Eye (tissue), 1 donor: ENCODE measurements at regions not wholly inside any gene's neighbourhood (a gene's known extent, or its start where the extent isn't known, plus 50 kb on each side); places are given as distances from the start of the nearest gene placed in this dataset.

ENCODE experiments used
- DNase-seq: peaks from one replicate; pipeline ENCODE4 v3.0.0-alpha.2; 2015

DNA sequence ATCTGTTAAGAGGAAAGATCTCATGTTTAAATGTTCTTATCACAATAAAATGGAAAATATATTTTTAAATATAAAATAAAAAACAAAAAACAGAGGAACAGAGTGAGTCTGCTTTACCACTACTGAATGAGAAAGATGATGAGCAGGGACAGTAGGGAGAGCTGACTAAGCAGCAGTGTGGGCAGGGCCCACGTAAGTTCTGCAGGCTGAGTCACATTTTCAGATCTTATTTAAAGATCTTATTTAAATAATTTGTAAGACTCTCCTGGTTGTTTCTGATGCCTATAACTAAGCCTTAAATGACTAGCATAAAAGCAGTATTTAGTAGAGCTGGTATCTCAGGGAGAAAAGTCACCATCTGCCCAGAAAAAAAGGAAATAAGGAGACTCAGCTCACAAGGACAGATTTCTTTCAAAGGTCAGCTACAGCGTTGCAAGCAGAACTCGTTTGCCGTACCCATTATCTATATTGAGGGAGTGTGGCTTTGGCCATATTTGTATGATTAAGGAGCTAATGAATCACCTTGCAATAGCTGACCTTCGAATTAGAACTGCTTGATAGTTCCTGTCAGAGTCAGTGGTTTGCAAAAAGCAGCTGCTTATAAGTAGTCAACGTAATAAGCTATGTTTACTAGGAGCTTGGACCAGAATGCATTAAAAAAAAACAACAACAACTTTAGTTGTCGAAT lies 322.1 kb upstream of the CHAC2 start:
- DNase-seq, result no peak

DNA sequence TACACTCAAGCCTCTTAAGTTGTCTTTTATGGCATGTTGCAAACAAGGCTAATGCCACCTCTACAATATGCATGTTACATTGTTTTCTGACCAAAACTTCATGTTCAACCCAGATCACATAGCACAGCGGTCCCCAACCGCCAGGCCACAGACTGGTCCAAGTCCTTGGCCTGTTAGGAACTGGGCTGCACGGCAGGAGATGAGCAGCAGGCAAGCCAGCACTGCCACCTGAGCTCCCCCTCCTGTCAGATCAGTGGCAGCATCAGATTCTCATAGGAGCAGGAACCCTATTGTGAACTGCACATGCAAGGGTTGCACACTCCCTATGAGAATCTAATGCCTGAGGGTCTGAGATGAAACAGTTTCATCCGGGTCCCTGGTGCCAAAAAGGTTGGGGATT lies 324.8 kb upstream of the CHAC2 start:
- DNase-seq, result no peak

DNA sequence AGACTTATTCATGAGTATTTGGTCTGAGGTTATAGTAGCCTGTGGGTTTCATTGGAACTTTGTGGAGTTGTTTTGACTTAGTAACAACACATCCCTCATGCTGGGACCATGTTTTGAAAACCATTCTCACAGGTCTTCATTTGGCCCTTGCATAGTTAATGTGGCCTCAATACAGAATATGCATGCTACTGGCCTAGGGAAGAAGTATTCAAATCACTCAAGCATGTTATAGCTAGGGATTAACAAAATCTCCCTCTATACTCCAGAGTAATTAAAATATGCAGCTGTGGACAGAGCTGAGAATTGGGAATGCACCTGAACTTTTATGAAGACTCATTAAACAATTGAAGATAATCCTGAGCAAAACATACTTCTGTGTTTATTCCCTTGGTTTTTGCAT lies 325.5 kb upstream of the CHAC2 start:
- DNase-seq, result no peak

DNA sequence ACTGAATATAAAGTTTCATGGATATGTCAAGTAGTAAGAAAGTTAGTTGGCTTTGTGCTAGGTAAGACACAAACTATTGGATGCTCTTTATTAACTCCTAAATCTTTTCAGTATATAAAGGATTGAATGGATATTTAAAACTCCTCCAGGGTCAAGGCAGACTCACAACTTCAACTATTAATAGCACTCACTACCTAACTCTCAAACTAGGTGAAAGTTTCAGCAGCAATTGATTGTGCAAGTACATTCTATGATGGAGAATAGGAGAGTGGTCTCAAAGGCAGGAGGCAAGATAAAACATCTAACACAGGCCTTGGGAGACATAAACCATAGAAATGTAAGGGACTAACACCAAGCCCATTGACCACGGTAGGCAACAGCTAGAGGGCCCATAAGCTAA lies 328.9 kb upstream of the CHAC2 start:
- DNase-seq, result no peak

DNA sequence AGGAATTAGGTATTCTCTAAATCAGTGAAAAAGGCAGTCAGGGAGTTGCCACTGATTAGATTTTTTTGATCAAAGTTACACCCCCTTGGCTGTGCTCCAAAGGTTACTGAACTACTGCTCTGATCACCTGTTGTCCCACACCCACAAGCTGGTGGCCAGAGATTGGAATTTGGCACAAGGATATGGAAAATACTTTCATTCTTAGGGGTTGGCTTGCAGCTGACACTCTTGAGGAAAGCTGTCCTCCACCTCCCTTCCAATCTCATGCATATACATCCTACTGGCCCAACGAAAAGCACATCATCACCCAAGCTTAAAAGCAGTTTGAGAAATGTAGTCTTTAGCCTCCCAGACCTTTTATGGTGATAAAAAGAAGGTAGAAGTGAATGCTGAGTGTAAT lies 329.5 kb upstream of the CHAC2 start:
- DNase-seq, result no peak

DNA sequence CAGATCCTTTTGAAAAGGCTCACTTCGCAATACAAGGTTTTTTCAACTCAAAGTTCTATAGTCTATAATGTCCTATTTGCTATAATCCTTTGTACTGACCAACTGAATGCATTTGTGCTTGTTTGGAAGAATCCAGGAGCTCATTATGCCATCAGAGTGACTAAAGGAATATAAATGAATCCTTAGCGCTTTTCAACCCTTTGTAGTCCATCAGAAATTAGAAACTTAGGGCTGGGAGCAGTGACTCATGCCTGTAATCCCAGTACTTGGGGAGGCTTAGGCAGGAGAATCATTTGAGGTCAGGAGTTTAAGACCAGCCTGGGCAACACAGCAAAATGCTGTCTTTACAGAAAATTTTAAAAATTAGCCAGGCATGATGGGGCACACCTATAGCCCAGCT lies 330.2 kb upstream of the CHAC2 start:
- DNase-seq, result no peak

DNA sequence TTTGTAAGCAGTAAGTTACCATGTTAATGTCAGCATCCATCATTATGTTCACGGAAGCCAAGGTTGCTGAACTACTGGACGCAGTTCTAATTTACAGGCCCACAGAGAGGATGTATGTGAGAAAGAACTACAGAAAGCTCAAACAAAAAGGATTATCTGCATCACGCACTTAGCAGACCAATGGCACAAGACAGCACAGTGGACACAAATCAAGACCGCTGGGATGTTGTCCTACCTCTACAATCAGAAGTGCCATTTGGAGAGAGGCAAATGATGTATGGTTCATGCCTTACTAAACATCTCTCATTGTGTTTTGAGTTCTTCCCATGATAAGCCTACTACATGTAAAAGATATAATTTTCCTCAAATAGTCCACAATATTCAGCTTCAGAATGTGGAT lies 330.7 kb upstream of the CHAC2 start:
- DNase-seq, result no peak

DNA sequence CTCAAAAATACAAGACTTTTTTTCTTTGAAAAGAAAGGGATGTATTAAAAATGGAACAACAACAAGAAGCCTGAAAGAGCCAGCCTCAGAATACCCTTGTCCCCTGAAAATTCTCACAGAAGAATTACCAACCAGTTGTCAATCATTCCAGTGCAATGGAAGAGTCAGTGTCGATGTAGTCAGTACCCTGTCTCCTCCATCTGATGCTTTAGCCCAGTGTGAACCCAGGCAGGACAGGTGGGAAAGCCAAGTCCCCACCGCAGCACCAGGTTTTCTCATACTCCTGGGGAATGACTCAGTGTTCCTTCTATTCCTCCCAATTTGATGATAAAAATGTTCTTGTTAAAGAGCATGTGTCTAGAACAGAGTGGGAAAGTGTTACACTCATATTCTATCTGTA lies 332.0 kb upstream of the CHAC2 start:
- no peak for DNase-seq

DNA sequence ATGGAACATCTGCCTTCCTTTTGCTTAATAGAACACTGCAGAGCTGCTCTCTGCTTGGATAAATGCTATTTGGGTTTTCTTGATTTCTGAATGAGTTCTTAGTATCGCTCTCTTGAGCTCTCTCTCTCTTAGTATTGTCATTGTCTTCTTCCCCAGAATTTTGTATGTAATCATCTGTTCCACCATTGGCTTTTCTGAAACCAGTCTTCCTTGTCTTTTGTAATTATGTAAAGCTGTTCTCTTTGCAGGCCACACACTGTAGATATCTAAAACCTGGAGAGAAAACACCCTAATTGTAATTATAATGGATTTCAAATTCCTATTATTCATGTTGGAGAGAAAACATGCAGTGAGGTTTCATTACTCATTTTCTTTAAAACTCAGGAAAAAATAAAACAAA lies 333.1 kb upstream of the CHAC2 start:
- DNase-seq, result no peak

DNA sequence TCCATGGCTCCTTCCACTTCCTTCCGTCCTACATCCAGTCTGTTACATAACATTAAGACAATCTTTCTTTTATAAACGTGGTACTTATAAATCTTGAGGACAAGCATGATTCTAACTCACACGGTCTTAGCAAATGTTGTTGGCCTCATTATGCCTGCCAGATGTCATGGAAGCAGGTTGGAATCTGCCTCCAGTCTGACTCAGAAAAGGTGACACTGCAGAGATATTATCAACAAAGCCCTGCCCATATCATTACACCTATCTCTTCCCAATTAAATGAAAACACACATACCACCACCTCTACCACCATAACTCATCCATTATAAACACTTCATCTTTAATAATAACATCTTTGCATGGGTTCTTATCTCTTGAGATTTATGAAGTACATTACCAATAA lies 334.7 kb upstream of the CHAC2 start:
- DNase-seq, result no peak

DNA sequence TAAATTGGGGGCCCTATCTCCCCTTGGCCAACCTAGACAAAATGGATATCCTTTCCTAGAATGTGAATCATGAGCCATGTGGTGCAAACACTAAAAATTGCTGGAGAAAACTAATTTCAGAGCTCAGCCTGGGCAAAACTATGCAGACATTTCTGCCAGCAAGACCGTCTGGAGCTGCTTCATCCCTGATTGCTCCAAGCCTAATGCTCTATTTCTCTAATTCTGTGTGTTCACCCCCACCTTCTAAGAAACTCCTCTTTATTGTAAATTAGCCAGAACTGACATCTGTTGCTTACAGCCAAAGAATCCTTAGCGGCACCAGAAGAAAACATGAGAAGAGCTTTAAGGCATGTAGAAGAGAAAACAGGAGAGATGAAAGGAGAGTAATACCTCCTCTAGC lies 337.7 kb upstream of the CHAC2 start:
- no peak for DNase-seq

DNA sequence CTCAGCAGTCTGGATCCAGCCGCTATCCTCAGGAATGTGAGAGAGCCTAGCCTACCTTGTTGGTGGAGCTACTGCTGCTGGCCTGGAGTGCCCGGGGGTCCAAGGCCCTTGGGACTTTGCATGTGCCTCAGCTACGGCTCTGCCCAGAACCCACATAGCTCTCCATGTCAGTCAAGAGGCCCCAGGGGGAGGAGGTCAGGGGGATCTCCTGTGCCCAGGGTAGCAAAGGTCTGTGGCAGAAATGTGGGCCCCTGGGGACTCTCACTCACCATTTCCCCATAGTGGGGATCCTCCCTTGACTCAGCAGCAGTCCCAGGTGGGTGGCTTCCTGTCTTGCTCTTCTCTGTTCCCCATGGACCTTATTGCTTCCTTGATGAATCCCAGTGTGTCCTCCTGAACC lies 342.7 kb upstream of the CHAC2 start:
- no peak for DNase-seq

DNA sequence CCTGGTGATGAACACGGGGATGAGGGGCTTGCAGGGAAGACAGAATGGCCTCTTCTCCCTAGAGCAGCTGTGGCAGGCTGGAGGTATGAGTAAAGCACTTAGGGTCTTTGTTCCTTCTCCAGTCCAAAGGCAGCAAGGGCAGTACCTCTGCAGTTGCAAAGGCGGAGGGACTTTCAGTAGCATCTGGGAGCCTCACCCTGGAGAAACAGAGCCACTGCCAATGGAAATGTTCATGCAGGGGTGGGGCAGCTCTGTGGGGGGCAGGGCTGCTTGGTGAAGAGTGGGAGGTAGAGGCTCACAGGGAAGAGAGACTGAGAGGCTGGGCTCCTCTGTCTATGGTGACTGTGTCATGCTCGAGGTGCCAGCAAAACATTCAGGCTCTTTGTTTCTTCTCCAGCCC lies 344.1 kb upstream of the CHAC2 start:
- no peak for DNase-seq

DNA sequence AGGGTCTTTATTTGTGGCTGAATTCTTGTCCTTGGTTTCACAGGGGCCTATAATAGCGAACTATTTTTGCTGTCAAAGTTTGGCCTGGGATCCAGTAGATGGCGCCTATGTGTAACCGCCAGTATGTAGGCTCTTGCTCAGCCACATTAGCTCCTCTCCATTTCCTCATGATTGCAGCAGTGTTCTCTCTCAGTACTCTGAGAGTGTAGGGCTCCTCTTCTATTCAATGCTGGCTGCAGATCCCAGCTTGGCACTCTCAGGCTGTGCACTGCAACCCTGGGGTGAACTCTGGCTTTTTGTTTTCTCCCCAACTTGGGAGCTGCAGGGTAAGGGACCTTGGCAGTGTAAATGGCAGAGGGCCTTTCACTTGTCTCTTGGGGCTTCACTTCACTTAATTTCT lies 344.6 kb upstream of the CHAC2 start:
- DNase-seq, result peak; percentile 30

DNA sequence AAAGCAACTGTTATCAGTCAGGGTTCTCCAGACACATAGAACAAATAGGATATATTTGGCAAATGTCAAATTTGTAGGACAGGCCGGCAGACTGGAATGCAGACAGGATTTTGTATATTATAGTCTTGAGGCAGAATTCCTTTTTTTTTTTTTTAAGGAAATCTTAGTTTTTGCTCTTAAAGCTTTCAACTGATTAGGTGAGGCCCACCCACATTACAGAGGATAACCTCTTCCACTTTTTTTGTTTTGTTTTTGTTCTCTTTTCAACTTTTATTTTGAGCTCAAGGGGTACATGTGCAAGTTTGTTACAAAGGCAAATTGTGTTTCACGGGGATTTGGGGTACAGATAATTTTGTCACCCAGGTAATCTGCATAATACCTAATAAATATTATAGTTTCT lies 350.2 kb upstream of the CHAC2 start:
- no peak for DNase-seq

DNA sequence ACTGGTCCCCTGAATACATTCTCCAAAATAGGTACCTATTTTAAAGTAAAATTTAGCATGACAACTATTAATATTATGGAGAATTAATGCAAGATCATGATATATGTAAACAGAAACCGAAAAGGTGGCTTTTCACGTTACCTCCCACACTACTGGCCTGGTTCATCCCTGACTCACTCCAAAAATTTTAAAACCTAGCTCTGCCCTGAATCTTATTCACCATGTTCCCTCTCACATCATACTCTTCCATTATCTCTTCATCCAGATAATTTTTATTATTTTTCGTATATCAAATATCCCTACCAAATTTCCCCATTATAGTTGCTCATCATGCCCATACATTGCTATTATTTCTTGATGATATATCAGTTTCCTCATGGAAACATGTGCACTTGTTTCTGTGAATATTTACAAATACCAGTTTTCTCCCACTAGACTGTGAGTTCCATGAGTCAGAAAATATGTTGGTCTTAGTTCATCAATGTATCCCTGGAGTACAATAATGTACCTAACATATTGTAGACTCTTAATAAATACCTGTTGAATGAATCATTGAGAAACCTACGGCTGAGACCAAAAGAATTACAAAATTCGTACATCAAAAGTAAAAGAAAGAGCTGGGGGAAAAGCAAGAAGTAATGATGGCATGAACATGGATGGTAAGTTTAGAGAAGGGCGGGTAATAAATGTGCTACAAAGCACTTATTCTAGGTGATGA lies 360.1 kb upstream of the CHAC2 start:
- DNase-seq, result no peak

DNA sequence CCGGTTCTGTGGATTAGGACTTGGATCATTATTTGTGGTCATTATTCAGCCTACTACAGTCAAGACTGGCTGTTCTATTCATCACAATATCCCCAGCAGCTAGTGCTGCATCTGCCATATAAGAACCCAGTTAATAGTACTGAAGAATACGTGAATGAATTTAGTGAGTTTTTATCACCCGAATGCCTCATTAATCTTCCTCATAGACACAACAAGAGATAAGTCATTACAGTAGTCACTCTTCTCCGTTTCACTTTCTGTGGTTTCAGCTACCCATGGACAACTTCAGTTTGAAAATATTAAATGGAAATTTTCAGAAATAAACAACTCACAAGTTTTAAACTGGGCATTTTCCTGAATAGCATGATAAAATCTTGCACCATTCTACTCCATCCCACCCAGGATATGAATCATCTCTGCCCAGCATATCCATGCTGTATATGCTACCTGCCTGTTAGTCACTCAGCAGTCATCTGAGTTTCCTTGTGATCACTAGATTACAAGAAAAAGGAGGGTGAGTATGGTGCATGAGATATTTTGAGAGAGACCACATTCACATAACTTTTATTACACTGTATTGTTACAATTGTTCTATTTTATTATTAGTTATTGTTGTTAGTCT lies 363.7 kb upstream of the CHAC2 start:
- DNase-seq, result no peak

DNA sequence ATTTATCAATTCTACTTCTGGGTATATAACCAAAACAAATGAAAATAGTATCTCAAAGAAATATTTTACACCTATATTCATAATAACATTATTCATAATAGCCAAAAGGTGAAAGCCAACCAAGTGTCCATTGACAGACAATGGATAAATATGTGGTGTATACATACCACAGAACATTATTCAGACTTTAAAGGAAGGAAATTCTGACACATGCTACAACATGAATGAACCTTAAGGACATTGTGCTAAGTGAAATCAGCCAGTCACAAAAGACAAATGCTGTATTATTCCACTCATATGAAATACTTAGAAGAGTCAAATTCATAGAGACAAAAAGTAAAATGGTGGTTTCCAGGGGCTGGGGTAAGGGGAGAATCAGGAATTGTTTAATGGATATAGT lies 370.5 kb upstream of the CHAC2 start:
- no peak for DNase-seq

DNA sequence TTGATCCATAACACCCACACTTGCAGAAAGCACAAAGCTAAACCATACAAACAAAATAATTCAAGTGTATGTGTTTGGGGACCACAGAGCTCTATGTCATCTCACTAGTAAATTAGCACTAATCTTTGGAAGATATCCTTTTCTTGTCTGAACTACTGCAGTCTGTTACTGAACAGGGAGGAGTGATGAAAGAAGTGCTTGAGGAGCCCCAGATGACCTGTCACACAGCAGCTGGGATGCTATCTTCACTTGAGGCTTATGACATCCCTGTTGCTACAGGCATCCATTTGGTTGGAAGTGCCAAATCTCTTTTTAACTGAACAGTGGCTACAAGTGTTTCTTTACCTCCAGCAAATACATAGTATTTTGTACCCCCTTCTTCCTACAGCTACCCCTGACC lies 386.3 kb upstream of the CHAC2 start:
- no peak for DNase-seq

DNA sequence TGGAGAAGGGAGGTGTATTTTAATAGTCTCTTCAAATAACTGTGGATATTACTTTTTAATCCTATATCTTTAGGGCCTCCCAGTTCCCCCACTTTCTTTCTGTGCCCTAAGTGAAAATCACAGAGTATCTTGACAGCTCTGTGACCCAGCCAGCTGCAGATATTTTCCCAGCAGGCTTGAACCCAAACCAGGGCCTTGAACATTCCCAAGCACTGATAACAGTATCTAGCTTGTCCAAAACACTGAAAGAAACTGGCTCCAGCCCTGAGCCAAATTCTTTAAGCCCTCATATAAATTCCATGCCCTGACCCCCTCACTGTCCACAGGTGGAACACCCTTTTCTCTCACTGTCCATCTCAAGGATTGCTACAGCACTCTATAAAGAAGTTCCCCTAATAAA lies 388.1 kb upstream of the CHAC2 start:
- DNase-seq, result no peak

DNA sequence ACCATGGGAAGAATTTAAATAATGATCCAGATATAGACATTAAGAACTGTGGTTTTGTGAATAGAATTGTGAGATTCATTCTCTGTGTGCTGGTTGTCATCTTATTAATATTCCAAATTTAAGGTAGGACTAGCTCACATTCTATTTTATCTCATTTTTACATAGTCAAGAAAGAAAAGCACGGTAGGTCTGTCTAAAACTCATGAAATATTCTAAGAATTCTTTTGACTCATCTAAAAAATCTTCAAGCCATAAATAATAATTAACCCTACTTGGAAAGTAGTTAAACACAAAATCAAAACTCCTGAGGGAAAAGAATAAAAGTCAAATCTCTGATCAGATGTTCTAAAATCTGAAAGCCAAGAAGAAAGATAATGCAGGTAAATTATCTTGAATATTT lies 388.8 kb upstream of the CHAC2 start:
- DNase-seq, result no peak

DNA sequence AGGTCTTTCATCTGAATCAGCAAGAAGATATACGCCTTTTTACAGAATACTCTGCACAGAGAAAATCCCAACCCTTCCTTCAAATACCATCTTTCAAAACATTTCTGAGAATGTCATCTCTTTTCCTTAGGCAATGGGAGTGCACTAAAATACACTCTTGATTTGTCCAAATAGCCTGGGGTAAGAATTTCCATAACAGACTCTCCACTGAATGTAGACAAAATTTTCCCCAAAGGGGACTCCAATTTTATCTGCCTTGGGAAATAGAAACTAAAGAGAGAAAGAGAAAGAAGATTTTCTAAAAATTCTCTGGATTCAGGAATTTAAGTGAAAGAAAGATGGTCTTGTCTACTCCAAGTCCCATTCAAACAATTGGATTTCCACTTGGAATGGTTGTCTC lies 394.5 kb upstream of the CHAC2 start:
- DNase-seq, result no peak

DNA sequence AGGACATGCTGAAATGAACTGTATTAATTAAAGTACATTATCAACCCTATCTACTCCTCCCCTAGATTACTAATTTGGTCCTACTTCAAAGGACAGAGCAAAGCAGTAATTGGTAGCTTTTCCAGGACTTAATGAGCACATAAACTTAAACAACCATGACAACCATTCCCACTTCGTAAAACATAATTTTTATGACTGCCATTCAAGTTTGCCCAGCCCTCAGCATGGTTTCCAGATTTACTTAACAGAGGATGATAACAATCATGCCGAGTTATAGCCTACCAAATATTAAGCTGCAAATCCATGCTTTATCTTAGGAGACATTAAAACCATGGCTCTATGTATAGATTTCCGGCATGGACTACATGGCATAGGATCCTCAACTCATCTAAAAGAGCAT lies 401.1 kb upstream of the CHAC2 start:
- DNase-seq, result peak; percentile 16

DNA sequence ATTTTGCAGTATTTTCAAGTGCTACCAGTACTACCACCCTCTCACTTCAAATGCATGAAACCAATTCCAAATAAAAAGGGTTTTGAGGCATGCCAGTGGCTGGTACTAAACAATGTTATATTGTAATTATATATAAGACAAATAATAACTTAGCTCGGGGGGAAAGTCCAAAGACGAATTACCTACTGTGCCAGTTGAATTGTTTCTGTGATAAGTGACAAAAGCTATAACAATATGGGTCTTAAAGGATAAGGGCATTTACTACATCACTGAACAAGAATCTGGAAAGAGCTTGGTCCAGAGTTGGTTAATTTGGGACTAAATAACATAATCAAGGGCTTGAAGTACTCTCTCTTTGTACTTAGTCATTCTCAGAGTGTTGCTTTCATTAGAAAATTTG lies 404.7 kb upstream of the CHAC2 start:
- no peak for DNase-seq
